ENCODE measurements at regions not wholly inside any gene's neighbourhood (a gene's known extent, or its start where the extent isn't known, plus 50 kb on each side); places are given as distances from the start of the nearest gene placed in this dataset.

GRCh38 chr10:57353403-57354003 is 914.2 kb downstream of the IPMK start:
- TF ChIP-seq HNRNPUL1 (IDR thresholded peaks at IDR 0.05; ENCODE audit: low read depth, low read length) (no peak), ZMAT5 (CRISPR knock-in tag; IDR thresholded peaks at IDR 0.05; ENCODE audit: borderline replicate concordance, low read depth) (no peak), ZNF230 (CRISPR knock-in tag; IDR thresholded peaks at IDR 0.05) (no peak), PAXIP1 (CRISPR knock-in tag; conservative IDR thresholded peaks at IDR 0.05) (no peak), SETDB1 (CRISPR knock-in tag; IDR thresholded peaks at IDR 0.05; ENCODE audit: borderline replicate concordance) (no peak), MIER3 (CRISPR knock-in tag; IDR thresholded peaks at IDR 0.05; ENCODE audit: borderline replicate concordance) (no peak), ZNF720 (CRISPR knock-in tag; IDR thresholded peaks at IDR 0.05) (no peak), MEIS2 (CRISPR knock-in tag; IDR thresholded peaks at IDR 0.05) (no peak), TBP (CRISPR knock-in tag; IDR thresholded peaks at IDR 0.05) (no peak), AGO1 (IDR thresholded peaks at IDR 0.05; ENCODE audit: low read depth, low read length, poor library complexity, severe bottlenecking) (no peak), ZBTB38 (CRISPR knock-in tag; IDR thresholded peaks at IDR 0.05) (no peak), KAT8 (CRISPR knock-in tag; IDR thresholded peaks at IDR 0.05) (no peak), ZNF672 (CRISPR knock-in tag; IDR thresholded peaks at IDR 0.05) (no peak), ZNF432 (CRISPR knock-in tag; IDR thresholded peaks at IDR 0.05; ENCODE audit: borderline replicate concordance) (no peak)
- TF ChIP-seq, protein P1, sequence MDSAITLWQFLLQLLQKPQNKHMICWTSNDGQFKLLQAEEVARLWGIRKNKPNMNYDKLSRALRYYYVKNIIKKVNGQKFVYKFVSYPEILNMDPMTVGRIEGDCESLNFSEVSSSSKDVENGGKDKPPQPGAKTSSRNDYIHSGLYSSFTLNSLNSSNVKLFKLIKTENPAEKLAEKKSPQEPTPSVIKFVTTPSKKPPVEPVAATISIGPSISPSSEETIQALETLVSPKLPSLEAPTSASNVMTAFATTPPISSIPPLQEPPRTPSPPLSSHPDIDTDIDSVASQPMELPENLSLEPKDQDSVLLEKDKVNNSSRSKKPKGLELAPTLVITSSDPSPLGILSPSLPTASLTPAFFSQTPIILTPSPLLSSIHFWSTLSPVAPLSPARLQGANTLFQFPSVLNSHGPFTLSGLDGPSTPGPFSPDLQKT (CRISPR knock-in tag; IDR thresholded peaks at IDR 0.05; ENCODE audit: borderline replicate concordance) = no peak
- no peak overlapping the region for H3K4me2 ChIP-seq (ENCODE audit: low read depth, low read length)
- intact Hi-C loops (cut with micrococcal nuclease; ENCODE audit: unreplicated experiment) (no loop called here), in situ Hi-C loops (cut with HindIII; ENCODE audit: extremely low pct_ligation_motif_present, low pct_unique_long_range_greater_than_20kb) (no loop called here)
- no peak overlapping the region for H3K27ac ChIP-seq (ENCODE audit: extremely low read length, insufficient read depth, low read length)
- ChIA-PET CTCF (ENCODE audit: low intra/inter-chr PET ratio, low total read pairs) (no interaction called here), POLR2A (no interaction called here)
- no peak overlapping the region for H3K4me3 ChIP-seq (replicated peaks in 1 of 3; ENCODE audit: insufficient read depth in 1 of 3, low read depth in 2 of 3, low read length in 3 of 3)
- H4K20me1 ChIP-seq (ENCODE audit: insufficient read depth, low read length) = no peaks in the 10 kb centered on the region
- no peaks in the 10 kb centered on the region for H3K79me2 ChIP-seq (ENCODE audit: insufficient read depth, low read length)
- 23% methylated on average over 4 of the region's 4 CpGs for WGBS (ENCODE audit: low lambda C conversion rate)
- no peak overlapping the region for H2AFZ ChIP-seq (ENCODE audit: low read length)
- H3K27me3 ChIP-seq (ENCODE audit: control insufficient read depth in 1 of 2, insufficient read depth in 2 of 2, low read length in 2 of 2) = no peaks in the 10 kb centered on the region
- H3K9ac ChIP-seq (ENCODE audit: insufficient read depth, low read depth, low read length) = no peak overlapping the region
- DNase-seq (ENCODE audit: low spot score) (no peak), FAIRE-seq (no peak), ATAC-seq (no peak)
- no peaks in the 10 kb centered on the region for H3K36me3 ChIP-seq (replicated peaks in 1 of 2; ENCODE audit: control insufficient read depth in 1 of 2, insufficient read depth in 2 of 2, low read length in 2 of 2)
- no peaks in the 10 kb centered on the region for H3K9me3 ChIP-seq (ENCODE audit: low read length)
- no peaks in the 10 kb centered on the region for H3K4me1 ChIP-seq (ENCODE audit: insufficient read depth, low read length)
- BruUV-seq (replicated peaks) = no TSS peak

Measured in HepG2 (cell line).